ENCODE measurements at regions not wholly inside any gene's neighbourhood (a gene's known extent, or its start where the extent isn't known, plus 50 kb on each side); places are given as distances from the start of the nearest gene placed in this dataset.

DNA sequence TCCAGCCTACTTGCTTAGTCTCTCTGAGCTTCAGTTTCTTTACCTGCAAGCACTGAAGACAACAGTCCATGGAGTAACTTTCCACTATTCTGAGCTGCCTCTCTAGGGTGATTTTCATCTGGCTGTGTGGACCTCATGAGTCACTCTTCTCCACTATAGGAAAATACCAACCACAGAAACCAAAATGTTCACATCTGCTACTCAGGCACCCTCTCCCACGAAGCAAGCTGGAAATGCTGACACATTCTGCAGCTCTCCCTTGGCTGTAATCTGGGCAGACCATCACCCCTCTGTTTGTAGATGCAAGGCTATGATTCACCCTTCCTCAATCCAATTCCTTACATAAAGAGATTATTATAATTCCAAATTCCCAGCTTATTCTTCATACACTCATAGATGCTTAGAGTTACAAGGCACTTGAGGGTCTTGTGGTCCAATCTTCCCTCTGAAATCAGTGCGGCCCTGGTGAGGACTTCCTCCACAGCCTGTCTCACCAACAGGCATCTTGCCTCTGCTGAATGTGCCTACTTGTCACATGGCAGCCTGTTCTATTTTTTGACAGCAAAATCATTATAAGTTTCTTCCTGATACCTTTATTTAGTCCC is 97.0 kb upstream of the LNX1 start:
- Histone ChIP-seq H3K36me3 (no peaks in the 10 kb centered on the region), H3K27ac (no peak overlapping the region), H3K4me1 (peaks cover 22% of the 10 kb centered on the region), H3K27me3 (no peaks in the 10 kb centered on the region), H4K20me1 (no peaks in the 10 kb centered on the region), H3K4me3 (no peak overlapping the region), H3K9me3 (peaks cover 5% of the 10 kb centered on the region), H3K4me2 (peak overlapping the region; percentile 30; the same call in 1 of the 2 replicates), H3K9ac (no peak overlapping the region)
- no peak for TF ChIP-seq Cebpa-rat (IDR thresholded peaks at IDR 0.05)

DNA sequence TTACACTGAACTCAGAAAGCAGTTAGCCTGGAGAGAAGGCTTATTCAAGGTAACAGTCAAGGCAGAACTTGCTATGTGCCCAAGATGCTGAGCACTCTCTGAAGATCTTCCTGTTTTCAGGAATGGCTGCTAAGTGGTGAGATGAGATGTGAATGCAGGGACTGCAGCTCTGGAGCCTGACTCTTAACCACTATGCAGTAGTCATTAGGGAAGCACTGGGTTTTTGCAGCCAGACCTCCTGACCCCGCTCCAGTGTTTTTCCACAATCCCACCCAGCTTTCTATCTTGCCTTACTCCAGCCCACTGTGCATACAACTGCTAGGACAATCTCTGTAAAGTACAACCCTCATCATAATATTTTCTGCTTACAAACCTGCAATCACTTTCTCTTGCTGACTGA is 95.2 kb upstream of the LNX1 start:
- Histone ChIP-seq H3K27ac (no peak overlapping the region), H3K4me2 (no peak overlapping the region), H3K27me3 (no peaks in the 10 kb centered on the region), H3K36me3 (no peaks in the 10 kb centered on the region), H3K4me3 (no peak overlapping the region), H3K4me1 (peaks cover 22% of the 10 kb centered on the region), H4K20me1 (no peaks in the 10 kb centered on the region), H3K9me3 (no peaks in the 10 kb centered on the region), H3K9ac (no peak overlapping the region)
- TF ChIP-seq Cebpa-rat (IDR thresholded peaks at IDR 0.05), result no peak

DNA sequence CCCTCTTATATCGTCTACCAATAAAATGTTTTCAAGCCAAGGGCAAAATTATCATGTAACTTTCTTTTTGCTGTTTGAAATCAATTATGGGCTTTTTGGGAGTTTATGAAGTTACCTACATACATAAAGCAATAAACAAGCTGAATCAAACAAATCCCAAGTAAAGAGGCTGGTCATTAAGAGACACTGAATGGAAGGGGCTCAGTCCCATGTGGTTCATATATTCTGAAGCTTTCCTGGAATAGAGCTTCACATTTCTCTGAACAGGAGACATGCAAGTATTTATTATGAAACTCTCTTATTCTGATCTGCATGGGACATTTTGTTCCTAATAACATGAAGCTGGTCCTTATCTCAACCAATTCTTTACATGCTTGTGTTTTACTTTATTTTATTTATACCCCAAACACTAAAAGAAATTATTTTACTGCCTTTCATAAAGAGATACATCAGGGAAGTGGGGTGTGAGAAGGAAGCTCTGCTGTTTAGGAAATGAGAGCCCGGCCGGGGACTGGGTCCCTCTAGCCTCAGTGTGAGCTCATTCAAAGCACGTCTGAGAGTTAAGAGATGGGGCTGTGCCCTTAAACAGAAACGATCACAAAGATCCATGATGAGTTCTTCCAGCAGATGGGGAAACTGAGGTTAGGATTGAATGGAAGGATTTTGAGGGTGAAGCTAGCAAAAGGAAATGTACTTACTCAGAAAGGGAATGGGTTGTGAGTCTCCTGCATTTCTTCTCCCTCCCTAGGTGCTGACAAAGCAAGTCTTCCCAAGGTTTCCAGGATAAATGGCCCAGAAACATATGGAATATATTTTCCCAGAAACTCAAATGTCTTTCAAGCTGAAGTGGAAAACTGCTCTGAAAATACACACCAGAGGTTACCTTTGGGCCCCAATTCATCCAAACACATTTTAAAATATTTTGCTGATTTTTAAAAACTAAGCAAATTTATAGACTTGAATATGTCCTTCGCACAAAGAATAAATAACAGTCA is 93.1 kb upstream of the LNX1 start:
- H3K4me3 ChIP-seq, result no peak overlapping the region
- no peak overlapping the region for H3K27ac ChIP-seq
- no peaks in the 10 kb centered on the region for H3K9me3 ChIP-seq
- TF ChIP-seq Cebpa-rat (IDR thresholded peaks at IDR 0.05), result no peak
- H3K27me3 ChIP-seq, result no peaks in the 10 kb centered on the region
- no peaks in the 10 kb centered on the region for H3K36me3 ChIP-seq
- H3K4me2 ChIP-seq, result no peak overlapping the region
- H4K20me1 ChIP-seq, result no peaks in the 10 kb centered on the region
- peaks cover 16% of the 10 kb centered on the region for H3K4me1 ChIP-seq
- H3K9ac ChIP-seq, result no peak overlapping the region

DNA sequence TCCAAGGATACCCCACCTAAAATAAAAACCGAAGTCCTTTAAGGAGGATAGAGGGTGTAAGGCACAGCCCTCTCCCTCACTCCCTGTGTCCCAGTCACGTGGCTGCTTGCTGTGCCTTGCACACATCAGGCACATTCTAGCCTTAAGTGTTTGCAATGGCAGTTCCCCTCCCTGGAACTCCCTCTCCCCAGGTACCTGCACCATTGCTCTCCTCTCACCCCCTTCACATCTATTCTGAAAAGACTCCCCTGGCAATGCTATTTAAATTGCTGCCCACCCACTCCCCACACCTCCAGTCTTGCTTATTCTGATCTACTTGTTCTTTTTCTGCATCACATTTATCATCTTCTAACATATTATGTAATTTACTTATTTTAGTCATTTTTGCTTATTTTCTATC is 91.6 kb upstream of the LNX1 start:
- 0 out of 2 replicates have a peak, but pooled peaks cover 4% of the 10 kb centered on the region for H3K9me3 ChIP-seq
- H3K4me2 ChIP-seq, result no peak overlapping the region
- H3K36me3 ChIP-seq, result no peaks in the 10 kb centered on the region
- no peaks in the 10 kb centered on the region for H4K20me1 ChIP-seq
- no peak overlapping the region for H3K27ac ChIP-seq
- peaks cover 1% of the 10 kb centered on the region; the same call in 1 of the 2 replicates for H3K4me1 ChIP-seq
- H3K9ac ChIP-seq, result no peak overlapping the region
- H3K27me3 ChIP-seq, result no peaks in the 10 kb centered on the region
- TF ChIP-seq Cebpa-rat (IDR thresholded peaks at IDR 0.05), result no peak
- no peak overlapping the region for H3K4me3 ChIP-seq

DNA sequence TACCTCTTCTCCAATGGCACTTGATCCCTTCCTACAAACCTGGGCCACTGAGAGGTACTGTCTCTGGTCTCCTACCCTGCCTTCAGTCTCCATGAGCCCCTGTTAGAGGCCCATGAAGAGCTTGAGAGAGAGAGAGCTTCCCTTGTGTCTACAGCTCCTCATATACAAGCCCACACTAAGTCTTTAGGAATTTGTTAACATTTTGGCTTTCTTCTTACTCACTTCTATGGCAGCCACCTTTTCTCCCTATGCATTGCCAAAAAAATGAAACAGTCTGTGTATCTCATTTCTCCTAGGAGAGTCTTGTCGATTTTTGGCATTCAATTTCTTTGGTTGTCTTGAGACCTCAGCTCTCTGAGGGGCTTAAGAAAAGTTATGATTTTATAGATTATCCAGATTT is 90.9 kb upstream of the LNX1 start:
- no peak overlapping the region for H3K4me2 ChIP-seq
- no peaks in the 10 kb centered on the region for H3K27me3 ChIP-seq
- no peaks in the 10 kb centered on the region for H4K20me1 ChIP-seq
- TF ChIP-seq Cebpa-rat (IDR thresholded peaks at IDR 0.05), result no peak
- 0 out of 2 replicates have a peak, but pooled peaks cover 5% of the 10 kb centered on the region for H3K9me3 ChIP-seq
- no peaks in the 10 kb centered on the region for H3K4me1 ChIP-seq
- no peak overlapping the region for H3K27ac ChIP-seq
- H3K4me3 ChIP-seq, result no peak overlapping the region
- no peaks in the 10 kb centered on the region for H3K36me3 ChIP-seq
- no peak overlapping the region for H3K9ac ChIP-seq

DNA sequence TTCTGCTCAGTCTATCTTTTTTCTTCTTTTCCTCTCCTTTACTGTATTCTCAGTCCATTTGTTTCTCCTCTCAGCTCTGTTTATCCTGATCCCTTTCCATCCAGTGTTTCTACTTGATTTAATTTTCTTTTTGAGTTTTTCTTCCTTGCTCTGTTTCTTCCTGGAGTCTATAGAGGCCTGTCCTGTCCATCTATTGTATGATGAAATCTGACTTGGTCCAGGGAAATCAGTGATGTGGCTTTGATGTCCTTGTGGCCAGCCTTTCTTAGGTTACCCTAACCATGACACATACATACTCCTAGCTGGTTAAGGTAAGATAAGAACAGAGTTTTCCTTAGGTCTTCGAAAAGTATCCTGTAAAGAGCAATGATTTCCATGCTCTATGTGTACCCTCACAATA is 89.3 kb upstream of the LNX1 start:
- H3K4me2 ChIP-seq, result no peak overlapping the region
- H3K27me3 ChIP-seq, result no peaks in the 10 kb centered on the region
- no peaks in the 10 kb centered on the region; the same call in 1 of the 2 replicates for H3K4me1 ChIP-seq
- no peak overlapping the region for H3K9ac ChIP-seq
- H3K36me3 ChIP-seq, result no peaks in the 10 kb centered on the region
- no peak for TF ChIP-seq Cebpa-rat (IDR thresholded peaks at IDR 0.05)
- H3K4me3 ChIP-seq, result no peak overlapping the region
- H3K27ac ChIP-seq, result no peak overlapping the region
- no peaks in the 10 kb centered on the region for H4K20me1 ChIP-seq
- 0 out of 2 replicates have a peak, but pooled peaks cover 5% of the 10 kb centered on the region for H3K9me3 ChIP-seq

DNA sequence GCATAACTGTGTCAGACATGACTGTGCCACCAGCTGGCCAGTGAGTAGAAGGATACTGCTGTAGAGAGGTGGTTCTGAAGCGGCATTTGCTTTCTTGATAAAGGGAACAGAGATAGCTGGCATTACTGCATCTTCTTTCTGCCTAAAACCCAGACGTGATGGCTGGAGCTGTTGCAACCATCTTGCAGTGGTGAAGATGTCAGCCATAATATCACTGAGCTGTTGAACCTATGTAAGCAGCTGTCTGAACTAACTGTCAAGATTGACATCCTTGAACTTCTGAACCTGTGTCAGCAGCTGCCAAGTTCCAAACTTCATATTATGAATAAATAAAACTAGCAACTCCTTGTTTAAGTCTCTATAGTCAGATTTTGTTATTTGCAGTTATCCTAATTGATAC is 88.9 kb upstream of the LNX1 start:
- H3K9me3 ChIP-seq, result 0 out of 2 replicates have a peak, but pooled peaks cover 5% of the 10 kb centered on the region
- H3K4me3 ChIP-seq, result no peak overlapping the region
- no peaks in the 10 kb centered on the region for H3K27me3 ChIP-seq
- no peaks in the 10 kb centered on the region for H4K20me1 ChIP-seq
- no peak overlapping the region for H3K9ac ChIP-seq
- no peaks in the 10 kb centered on the region for H3K36me3 ChIP-seq
- H3K4me1 ChIP-seq, result no peaks in the 10 kb centered on the region; the same call in 1 of the 2 replicates
- no peak overlapping the region for H3K27ac ChIP-seq
- no peak overlapping the region for H3K4me2 ChIP-seq
- TF ChIP-seq Cebpa-rat (IDR thresholded peaks at IDR 0.05), result no peak

DNA sequence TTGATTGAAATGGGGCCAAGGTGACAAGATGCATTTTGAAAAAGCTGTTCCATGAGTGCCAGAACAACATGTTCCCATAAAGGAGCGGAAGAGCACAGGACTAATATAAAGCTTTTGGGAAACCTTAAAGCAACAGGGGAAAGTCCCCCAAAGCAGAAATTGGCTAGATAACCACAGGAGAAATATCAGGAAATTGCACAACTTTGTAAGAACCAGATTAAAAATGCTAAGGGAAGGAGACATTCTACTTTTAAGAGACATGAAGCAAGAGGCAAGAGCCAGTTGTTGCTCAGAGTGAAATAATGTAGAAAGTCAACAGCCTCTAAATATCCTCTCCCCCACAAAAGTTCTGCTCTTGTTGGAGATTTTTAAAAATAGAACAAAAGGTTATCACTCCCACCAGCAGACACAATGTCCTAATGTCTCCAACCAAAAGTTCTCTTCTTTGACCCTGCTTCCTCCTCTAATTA is 85.2 kb upstream of the LNX1 start:
- no peak overlapping the region for H3K27ac ChIP-seq
- H3K36me3 ChIP-seq, result no peaks in the 10 kb centered on the region
- 0 out of 2 replicates have a peak, but pooled peaks cover 5% of the 10 kb centered on the region for H3K9me3 ChIP-seq
- H3K4me3 ChIP-seq, result no peak overlapping the region
- H3K4me2 ChIP-seq, result no peak overlapping the region
- H3K27me3 ChIP-seq, result no peaks in the 10 kb centered on the region
- no peak for TF ChIP-seq Cebpa-rat (IDR thresholded peaks at IDR 0.05)
- H3K4me1 ChIP-seq, result no peaks in the 10 kb centered on the region; the same call in 1 of the 2 replicates
- no peaks in the 10 kb centered on the region for H4K20me1 ChIP-seq
- H3K9ac ChIP-seq, result no peak overlapping the region

DNA sequence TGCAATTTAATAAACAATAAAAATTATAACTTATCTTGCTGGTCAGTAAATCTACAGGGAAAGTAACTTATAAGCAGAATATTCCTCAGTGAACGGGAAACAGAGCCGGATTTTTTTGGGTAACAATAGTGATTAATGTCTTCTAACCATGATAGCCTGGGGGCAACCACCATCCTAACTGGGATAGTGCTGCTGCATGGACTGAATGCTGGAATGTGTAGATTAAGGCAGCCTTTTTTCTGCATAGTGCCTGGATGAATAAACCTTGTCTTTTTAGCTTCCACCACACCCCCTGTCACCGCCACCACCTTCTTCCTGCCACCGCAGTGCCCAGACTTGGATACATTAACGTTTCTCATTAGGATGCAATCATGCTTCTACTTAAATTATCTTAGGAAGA is 83.6 kb upstream of the LNX1 start:
- Histone ChIP-seq H3K36me3 (no peaks in the 10 kb centered on the region), H3K4me1 (no peaks in the 10 kb centered on the region; the same call in 1 of the 2 replicates), H3K27me3 (no peaks in the 10 kb centered on the region), H4K20me1 (no peaks in the 10 kb centered on the region), H3K9ac (no peak overlapping the region), H3K4me2 (no peak overlapping the region), H3K4me3 (no peak overlapping the region), H3K27ac (no peak overlapping the region), H3K9me3 (0 out of 2 replicates have a peak, but pooled peaks cover 5% of the 10 kb centered on the region)
- no peak for TF ChIP-seq Cebpa-rat (IDR thresholded peaks at IDR 0.05)

DNA sequence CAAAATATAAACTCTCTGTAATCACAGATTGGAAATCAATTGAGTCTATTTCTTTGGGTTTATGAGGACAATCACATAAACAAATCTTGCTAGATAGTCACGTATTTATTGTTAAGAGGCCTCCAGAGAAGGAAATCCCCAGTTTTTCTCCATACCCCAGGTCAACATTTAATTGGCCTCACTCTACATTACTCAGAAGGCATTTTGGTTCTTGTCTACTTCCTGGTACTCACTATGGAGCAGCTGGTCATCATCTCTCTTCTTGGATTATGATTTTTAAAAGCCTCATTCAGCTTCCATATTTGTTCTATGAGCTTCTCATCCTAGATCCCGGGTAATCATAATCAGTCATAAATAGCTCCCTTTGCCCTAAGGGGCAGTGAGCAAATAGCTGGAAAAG is 81.6 kb upstream of the LNX1 start:
- Histone ChIP-seq H3K4me2 (no peak overlapping the region), H3K4me1 (no peaks in the 10 kb centered on the region; the same call in 1 of the 2 replicates), H3K36me3 (no peaks in the 10 kb centered on the region), H3K27ac (no peak overlapping the region), H3K27me3 (no peaks in the 10 kb centered on the region), H3K9ac (no peak overlapping the region), H3K4me3 (no peak overlapping the region), H4K20me1 (no peaks in the 10 kb centered on the region), H3K9me3 (0 out of 2 replicates have a peak, but pooled peaks cover 5% of the 10 kb centered on the region)
- TF ChIP-seq Cebpa-rat (IDR thresholded peaks at IDR 0.05), result no peak

Measured in BLaER1 (cell line).